Stimulated activated CD4-positive, alpha-beta T cell treated with anti-CD3 and anti-CD28 coated beads, Interleukin-15, amount 100 ng/mL, for 48 hours (primary cell): ENCODE measurements at regions not wholly inside any gene's neighbourhood (a gene's known extent, or its start where the extent isn't known, plus 50 kb on each side); places are given as distances from the start of the nearest gene placed in this dataset.
"Not testable (repeated sequence)": the region's sequence is repeated elsewhere in the genome, so short reads cannot be mapped to it uniquely, and the experiment has no call there.

Experiments used
- DNase-seq, 2 donors: peaks; one replicate each; pipeline ENCODE4 v3.0.0-alpha.2; 2020; ENCODE audit warnings: low read depth in 2 of 2

GRCh38 chr5:162964144-162964543 is 473.3 kb upstream of the CCNG1 start:
- not testable (repeated sequence) for DNase-seq

DNA sequence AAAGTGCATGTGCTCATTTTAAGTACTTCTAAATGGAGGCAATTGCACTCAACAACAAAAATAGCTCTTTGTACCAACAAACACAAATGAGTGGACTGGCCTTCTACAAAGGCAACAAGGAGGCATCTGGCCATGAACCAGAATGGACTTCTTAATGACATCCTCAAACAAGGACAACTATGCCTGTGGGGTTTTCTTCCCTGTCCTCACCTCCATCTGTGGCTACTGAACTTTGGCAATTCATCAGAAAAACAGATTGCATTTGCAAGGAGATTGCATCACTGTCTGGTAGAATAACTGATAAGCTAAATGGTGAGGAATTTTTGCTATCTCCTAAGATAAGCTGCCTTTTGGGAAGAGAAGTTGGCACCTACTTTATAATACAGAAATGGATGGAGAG is 447.3 kb upstream of the CCNG1 start:
- no peak for DNase-seq

DNA sequence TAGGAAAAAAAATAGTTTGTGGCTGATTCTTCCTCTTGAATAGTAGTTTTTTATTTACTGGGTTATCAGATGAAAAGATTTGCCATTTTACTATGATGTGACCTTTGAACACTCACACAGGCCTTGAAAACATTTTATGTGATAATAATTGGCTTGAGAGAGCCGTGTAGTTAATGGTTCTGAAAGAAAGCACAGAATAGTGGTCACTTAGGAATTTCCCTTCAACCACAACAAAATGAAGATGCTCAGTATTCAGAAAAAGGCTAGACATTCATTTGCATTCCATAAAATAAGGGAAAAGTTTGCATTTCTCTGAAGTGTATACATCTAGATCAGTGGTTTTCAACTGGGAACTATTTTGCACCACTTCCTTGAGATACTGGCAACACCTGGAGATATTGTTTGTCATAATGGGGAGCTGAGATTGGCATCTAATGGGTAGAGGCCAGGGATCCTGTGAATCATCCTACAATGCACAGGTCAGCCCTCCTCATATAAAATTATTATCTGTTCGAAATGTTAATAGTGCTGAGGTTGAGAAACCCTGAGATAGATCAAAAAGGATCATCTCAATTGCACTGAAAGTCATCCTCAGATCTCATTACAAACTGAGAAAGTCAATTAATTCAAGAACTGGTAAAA is 446.4 kb upstream of the CCNG1 start:
- DNase-seq = no peak

GRCh38 chr5:162995568-162995967 is 441.8 kb upstream of the CCNG1 start:
- no peak for DNase-seq

DNA sequence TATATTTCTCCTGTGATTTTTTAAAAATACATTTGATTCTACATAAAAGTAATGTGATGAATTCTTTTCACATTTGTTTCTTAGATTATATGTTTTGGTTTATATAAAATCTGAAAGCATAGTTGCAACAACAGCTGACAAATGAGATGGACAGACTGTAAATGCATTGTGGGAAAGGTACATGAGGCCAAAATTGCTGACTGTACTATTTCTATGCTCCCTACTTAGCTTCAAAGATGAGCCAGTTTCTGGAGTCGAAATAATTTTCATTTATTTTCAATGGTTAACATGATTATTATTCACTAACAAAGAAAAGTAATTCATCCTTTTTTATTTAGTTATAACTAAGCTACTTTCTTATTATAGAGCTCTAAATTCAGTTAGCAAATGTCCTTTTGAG is 441.3 kb upstream of the CCNG1 start:
- no peak for DNase-seq

DNA sequence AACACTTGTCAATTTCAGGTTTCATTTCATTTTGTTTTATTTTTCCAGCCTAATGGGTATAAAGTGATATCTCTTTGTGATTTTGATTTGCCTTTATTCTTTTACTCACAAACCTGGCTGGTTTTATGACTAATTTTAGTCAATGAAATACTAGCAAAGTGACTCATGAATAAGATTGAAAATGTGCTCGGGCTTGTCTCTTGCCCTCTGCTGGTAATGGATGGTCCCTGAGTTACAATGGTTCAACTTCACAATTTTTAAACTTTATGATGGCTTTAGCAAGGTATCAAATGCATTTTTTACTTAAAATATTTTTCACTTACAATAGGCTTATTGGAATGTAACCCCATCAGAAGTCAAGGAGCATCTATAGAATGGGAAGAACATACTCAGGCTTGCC is 431.4 kb upstream of the CCNG1 start:
- no peak for DNase-seq

- no peak for DNase-seq
These were observed 414.7 kb upstream of the CCNG1 start for GRCh38 chr5:163022582-163023128.

DNA sequence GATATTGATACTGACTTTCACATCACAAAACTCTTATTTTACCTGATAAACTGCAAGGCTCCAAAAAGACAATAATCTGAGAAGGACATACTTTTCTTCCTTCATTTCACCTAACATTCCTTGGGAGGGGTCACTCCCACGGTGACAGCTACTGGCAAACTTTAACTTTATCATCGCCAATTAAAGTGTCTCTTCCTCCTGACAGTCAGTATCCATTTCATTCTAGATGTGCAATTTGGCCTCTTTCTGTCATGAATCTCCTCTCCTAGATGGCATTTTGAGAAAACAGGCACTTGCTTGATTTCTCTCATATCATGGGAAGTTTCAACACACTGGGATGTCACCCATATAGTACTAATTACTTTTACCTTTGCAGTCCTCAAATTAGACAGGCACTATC is 413.5 kb upstream of the CCNG1 start:
- DNase-seq = no peak

GRCh38 chr5:163024936-163025335 is 412.5 kb upstream of the CCNG1 start:
- no peak for DNase-seq

GRCh38 chr5:163033656-163034055 is 403.7 kb upstream of the CCNG1 start:
- DNase-seq = no peak

DNA sequence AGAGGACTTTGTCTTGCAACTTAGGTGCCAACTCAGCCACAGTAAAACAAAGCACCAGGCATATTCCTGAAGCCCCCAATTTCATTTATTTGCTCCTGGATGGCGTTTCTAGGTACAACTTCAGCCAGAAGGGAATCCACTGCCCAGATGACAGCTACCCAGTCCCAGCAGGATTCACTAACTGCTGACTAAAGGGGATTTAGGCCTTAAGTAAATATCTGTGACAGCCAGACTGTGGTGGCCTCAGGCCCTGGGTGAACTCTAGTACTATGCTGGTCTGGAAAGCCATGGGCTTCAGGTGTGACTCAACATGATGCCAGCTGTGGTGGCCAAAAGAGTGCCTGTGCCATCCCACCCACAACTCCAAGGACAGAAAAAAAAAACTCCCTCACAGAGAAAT is 396.1 kb upstream of the CCNG1 start:
- no peak for DNase-seq

- no peak for DNase-seq
These were observed 357.8 kb upstream of the CCNG1 start for GRCh38 chr5:163079618-163080017.

GRCh38 chr5:163089230-163089629 is 348.2 kb upstream of the CCNG1 start:
- DNase-seq = no peak

- DNase-seq = no peak
These were observed 347.5 kb upstream of the CCNG1 start for GRCh38 chr5:163089926-163090325.

GRCh38 chr5:163094492-163095180 is 342.8 kb upstream of the CCNG1 start:
- no peak for DNase-seq

GRCh38 chr5:163104464-163104863 is 332.9 kb upstream of the CCNG1 start:
- DNase-seq = no peak

DNA sequence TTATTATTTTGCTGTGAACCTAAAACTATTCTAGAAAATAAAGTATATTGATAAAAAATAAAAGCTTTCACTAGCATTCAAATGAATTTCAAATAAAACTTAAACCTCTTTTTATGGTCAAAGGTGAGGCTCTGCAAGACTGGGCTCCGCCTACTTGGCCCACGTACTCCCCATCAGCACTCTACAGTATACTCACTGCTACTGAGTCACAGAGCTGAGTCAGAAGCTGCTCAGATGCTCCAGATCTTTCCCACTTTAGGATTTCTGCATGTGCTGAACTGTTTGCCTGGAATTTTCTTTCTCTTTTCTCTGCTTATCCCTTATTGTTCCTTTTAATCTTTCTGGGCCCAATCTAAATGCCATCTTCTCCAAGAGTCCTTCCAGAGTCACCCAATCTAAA is 331.9 kb upstream of the CCNG1 start:
- no peak for DNase-seq

DNA sequence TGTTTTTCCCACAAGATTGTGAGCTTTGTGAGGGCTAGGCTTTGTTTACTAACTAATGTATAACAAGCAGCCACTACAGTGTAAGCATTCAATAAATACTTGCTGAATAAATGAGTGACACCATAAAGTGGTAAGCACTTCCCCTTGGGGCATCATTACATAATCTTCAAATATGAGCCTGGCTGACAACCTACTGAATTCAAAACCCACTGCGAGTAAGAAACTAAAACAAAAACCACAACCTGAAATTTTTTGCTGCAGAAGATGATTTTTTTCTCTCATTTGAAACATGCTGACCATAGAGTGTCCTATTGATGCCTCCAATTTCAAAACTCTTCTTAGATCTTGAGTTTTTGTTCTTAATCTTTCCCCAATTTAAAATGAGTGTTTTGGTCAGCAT is 331.3 kb upstream of the CCNG1 start:
- DNase-seq = no peak

- no peak for DNase-seq
These were observed 329.0 kb upstream of the CCNG1 start for GRCh38 chr5:163108351-163108750.

GRCh38 chr5:163115011-163115410 is 322.4 kb upstream of the CCNG1 start:
- no peak for DNase-seq

DNA sequence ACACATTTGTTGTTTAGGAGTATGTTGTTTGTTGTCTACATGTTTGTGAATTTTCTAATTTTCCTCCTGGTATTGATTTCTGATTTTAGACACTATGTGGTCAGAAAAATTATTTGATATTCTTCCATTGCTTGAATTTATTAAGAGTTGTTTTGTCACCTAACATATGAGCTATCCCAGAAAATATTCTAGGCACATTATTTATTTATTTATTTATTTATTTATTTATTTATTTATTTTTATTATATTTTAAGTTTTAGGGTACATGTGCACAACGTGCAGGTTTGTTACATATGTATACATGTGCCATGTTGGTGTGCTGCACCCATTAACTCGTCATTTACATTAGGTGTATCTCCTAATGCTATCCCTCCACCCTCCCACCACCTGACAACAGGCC is 320.8 kb upstream of the CCNG1 start:
- not testable (repeated sequence) for DNase-seq

- DNase-seq = no peak
These were observed 303.3 kb upstream of the CCNG1 start for GRCh38 chr5:163134061-163134460.

GRCh38 chr5:163135849-163136248 is 301.5 kb upstream of the CCNG1 start:
- no peak for DNase-seq

DNA sequence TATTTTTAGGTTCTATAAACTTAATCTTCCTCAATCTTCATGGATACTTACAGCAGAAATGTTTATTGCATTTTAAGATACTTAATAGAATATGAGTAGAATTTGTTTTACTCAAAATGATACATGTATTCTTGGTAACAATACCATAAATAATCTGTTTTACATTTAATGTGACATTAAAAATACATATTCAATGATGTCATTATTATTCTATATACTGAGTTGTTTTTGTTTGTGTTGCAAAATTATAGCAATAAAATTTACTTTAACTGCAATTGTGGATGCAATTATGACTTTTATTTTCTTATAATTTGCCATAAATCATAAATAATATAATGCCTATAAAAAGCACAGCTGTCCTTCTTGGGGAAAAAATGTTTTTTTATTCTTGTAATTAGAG is 275.9 kb upstream of the CCNG1 start:
- DNase-seq = no peak
